Stimulated activated CD8-positive, alpha-beta memory T cell treated with anti-CD3 and anti-CD28 coated beads, Interleukin-15, amount 100 ng/mL, for 1 hour (primary cell): ENCODE measurements at regions not wholly inside any gene's neighbourhood (a gene's known extent, or its start where the extent isn't known, plus 50 kb on each side); places are given as distances from the start of the nearest gene placed in this dataset.

Source experiments
- DNase-seq: peaks from one replicate; pipeline ENCODE4 v3.0.0-alpha.2; 2020; ENCODE audit warnings: low read depth

DNA sequence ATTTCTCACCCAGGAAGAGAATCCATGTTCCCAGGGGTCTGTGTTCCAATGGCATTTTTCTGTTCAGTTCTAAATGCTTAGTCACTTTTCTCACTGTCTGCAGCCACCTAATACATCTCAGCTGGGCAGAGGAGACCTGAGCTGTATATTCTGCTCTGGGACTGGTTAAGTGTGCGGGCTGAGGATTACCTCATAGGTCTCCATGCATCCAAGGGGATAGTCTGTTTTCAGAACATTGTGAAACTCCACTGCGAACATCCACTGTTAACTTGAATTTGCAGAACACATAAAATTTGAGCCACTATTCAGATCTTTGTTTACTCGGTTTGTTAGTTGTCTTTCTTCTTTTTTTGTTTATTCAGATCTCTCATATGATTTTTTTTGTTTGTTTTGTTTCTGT is 947.1 kb downstream of the TFAP2A start:
- DNase-seq = no peak

DNA sequence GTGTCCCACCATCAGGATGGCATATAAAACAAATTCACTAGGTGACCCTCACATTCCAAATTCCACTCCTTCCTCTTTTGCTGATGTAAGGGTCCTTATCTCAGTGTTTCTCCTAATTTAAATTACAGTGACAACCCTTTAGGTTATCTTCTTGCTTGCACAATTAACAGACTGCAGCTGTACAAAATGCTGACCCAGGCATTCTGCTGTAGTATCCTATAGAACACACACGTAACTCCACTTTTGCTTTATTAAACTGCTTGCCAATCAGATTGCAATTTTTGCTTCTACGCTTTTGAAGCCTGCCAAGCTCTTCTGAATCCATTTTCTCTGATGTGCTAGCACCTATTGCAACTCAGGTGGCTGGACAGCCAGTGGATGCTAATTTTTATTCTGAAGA is 950.3 kb downstream of the TFAP2A start:
- DNase-seq = no peak

DNA sequence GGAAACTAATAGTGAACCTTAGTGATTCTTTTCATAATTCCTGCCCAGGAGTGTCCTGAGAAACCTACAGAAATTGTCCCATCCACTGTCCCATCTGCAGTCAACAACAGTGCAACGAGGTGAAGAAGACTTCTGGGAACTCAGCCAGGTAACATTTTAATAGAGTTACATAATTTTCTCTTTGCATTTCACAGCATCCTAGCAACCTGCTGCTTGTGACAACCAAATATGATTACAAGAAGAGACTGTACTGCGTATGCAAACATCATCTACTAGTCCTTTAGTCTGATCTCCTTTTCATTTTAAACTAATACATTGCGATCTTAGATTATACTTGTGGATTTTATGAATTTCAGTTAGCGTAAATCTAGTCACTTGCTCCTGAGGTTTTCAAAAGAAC is 951.6 kb downstream of the TFAP2A start:
- DNase-seq = no peak

DNA sequence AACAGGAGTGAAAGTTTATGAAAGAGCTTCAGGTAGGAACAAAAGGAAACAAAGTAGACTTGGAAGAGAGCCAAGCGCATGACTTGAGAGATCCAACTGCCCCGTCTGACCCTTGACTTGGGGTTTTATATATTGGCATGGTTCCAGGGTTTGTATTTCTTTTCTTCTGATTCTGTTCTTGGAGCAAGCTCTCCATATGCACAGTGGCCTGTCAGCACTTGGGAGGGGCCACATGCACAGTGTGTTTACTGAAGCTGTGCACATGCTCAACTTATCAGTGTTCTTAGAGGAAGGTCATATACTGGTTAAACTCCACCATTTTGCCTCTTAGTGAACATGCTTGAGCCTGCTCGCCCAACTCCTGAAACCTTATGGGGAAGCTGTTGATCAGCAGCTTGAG is 953.7 kb downstream of the TFAP2A start:
- DNase-seq = no peak

DNA sequence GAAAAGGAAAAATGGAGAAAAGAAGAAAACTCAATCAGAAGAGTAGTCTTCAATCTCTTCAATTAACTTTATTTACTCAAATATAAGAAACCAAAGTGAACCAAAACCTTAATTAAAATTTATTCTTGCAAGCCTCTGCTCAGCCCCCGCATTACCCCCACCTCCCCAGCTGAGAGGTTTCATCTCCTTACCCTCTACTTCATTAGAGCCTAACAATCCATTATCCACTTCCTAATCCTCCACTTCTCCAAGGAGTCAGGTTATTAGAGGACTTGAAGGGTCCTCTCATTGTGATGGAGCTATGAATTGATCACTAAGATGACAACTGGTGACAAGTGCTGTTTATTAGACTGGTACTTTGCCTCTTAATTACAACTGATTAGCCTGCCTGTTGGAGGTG is 956.5 kb downstream of the TFAP2A start:
- DNase-seq = no peak

DNA sequence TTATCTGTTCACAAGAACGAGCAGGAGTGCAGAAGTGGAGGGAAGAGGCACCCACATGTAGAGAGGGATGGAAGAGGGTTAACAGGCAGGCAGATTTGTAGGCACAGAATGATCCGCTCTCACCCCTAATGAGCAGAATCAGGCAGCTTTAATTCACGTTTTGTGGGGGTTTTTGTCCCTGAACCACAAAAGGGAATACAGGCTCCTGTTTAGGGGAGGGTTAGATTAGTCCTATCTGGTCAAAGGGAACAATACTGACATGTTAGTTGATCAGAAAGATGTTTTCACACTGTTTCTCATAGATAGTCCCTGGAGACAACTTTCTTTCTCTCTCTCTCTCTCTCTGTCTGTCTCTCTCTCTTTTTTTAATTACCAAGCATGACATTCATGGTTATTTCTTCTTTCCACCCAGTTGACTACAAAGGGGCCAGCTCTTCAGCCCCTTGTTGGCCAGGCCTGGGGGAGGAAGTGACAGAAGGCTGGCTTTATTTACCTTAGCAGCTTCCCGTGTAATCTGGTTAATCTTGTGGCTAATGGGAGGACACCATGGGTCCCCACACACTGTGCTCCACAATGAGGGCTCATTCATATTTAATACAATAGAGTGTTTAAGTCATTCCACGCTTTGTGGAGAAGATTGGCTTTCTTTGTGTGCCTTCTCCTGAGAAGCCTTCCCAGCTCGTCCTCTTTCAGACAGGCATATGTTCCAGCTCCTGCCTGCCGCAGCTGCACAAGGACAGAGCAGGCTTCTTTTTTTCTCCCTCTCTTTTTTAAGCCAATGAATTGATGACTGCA is 958.8 kb downstream of the TFAP2A start:
- DNase-seq = no peak

DNA sequence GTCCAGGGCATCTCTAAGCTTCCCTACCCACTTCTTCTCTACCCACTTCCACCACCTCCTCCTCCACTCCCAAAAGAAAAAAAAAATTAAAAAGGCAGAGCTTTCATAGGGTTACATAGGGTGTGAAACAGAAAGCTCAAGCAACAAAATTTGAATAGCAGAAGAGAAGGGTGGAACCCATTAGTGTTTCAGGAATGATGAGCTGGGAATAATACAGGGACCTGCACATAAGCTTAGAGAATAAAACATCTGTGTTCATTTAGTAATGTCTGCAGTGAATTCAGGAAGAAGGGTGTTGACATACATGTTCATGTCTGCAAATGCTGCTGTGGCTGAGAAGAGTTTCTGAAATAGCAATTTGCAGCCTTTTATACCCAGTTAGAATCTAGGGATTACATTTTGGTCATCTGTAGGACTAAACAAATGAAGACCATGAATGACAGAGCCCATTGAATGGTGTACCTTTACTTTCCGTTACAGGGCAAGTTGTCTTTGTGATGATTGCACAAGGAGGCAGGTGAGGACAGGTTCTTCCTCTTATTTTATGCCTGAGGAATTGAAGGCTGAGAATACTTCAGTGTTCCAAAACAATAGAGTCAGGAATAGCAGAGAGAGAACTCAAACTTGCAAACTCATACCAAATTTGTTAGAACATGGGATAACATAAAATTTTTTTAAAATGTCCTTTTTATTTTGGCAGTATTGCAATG is 975.1 kb downstream of the TFAP2A start:
- DNase-seq = no peak

DNA sequence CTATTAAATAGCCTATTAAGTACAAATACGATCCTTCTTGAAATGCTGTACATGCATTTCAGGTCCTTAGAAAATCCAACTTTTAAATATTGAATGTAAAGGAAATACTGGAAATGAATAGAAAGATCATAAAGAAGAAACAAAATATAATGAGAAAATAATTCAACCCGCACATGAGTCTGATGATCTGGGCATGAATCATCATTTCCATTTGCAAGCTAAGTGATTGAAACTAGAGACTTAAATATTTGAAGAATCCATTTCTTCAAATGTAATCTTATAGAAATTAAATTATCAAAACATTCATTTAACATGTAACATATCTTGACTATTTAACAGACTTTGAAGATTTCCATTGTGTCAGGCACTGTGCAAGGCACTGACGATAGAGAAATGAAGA is 977.0 kb downstream of the TFAP2A start:
- no peak for DNase-seq

DNA sequence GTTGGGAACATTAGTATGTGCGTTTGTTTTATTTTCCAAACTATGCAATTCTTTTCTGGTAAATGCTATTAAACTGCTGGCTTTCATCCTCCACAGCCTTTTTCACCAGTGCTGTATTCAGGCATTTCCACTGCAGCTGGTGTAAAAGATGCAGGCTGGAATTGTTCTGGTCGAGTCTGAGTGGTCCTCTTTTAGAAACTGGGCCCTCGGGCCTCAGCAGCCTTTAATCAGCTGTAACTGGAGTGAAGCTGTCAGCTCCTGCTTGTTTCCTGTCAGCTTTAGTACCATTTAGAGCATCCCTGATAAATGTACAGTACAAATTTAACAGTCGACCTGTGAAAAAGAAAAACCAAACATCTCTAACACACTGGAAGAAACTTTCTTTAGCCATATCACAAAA is 979.6 kb downstream of the TFAP2A start:
- no peak for DNase-seq

DNA sequence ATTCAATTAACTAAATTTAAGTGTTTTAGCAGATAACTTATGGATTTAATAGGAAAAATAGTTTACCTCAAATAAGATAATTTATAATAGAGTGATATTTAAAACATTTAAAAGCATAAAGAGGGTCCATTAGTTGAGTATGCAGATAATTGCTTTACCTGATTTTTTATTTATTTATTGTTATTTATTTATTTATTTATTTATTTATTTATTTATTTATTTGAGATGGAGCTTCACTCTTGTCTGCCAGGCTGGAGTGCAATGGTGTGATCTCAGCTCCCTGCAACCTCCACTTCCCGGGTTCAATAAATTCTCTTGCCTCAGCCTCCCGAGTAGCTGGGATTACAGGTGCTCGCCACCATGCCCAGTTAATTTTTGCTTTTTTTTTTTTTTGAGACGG is 982.9 kb downstream of the TFAP2A start:
- no peak for DNase-seq

DNA sequence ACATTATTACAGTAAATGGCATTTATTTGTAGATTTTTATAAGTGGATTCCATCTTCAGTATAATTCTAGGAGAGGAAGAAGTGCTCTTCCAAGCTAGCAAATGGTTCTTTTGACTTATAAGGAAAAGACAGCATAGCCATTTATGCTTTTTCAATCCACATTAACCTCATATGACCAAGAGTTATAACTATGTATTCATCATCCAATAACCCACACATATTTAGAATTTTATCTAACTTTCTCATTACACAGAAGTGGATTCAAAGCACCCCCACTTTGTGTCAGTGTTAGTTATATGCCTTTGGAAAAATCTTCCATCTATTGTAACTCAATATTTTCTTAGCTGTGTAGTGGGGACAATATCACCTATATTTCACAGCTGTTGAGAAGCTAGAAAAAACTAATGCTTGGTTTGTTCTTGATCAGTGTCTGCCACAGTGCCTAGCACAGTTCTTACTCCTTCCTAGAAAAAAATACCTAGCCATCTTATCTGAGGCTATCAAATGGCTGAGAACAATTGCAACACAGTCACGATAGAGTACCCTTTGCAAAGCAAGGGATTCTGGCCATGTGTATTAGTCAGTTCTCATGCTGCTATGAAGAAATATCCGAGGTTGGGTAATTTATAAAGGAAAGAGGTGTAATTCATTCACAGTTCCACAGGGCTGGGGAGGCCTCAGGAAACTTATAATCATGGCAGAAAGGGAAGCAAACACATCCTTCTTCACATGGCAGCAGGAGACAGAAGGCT is 986.3 kb downstream of the TFAP2A start:
- DNase-seq = no peak

DNA sequence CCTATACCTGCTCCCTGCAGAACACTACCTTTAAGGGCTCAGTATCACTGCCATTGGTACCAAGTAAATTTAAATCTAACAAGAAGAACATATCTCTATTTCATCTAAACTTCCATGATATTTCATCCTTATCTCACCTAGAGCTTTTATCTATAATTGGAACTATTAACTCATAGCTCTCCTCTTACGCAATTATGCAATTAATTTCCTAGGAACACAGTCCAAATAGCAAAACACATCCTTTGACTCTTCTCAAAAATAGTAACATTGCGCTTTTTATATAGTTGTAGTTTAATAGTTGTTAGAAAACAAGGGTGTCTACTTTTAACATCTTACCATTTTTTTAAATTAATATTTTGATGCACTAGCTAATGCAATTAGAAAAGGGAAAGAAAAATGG is 986.8 kb upstream of the SLC35B3 start:
- no peak for DNase-seq

DNA sequence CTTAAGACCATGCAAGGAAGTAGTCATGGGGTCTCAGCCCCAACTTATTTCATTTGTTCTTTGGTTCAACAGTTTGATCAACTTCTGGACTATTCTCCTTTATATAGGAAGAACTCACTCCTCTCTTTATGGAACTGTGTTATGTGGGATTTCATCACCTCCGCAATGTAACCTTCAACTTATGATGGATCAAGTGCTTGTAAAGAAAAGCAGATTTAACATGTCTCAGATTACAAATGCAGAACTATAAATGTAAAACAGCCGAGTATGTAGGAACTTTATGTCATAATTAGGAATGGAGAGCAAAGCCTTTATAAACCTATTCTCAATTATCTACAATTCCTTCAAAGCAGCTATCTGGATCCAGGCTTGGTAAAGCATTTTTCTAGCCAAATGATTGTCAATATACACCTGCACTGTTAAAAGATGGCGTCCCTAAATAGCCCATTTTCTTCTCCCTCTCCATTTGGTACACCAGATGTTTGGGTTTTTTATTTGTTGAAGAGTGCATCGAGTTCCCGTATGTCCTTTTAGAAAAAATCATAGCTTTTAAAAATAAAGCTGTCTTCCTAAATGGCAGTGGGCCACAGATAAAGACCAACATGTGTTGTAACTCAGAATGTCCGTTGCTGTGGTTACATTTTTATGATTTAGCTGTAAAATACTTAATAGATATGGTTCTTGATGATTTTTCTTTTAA is 985.1 kb upstream of the SLC35B3 start:
- no peak for DNase-seq

DNA sequence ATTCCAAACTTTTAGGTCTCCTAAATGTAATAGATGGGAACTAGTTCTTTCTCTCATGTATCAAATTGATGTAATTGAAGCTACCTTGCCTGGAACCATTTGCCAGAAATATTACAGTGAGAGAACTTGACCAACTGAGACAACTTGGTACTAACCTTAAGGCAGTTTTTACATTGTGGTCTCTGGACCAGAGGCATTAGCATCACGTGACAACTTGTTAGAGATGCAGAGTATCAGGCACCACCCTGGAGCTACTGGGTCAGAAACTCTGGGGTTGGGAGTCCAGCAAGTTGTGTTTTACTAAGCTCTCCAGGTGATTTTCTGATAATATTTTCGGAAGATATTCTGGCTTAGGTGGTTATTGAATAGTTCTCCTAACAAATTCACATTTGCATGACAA is 982.1 kb upstream of the SLC35B3 start:
- no peak for DNase-seq

DNA sequence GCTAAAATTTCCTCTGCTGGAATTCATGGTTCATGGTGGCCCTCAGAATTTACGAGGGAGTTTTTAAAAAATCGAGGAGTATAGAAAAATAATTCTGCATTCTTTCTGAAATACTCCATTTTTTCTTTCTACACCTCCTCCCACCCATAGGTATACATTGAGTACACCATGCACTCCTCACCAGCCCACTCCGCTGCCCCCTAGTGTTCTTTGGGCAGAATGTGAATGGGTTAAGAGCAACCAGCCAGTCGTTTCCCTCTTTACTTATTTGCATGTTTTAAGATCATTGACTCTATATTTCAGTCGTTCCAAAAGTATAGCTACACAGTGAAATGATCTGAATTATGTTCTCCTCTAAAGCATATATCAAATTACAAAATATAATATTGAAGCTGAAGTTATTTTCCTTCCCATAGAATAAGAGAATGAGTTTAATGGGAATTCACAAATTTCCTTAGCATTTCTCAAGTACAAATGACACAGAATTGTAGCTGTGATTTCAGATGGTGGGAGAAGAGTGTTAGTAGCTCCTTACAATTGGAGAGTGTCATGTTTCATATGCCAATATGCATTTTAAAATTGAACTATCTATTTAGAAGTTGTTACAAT is 977.7 kb upstream of the SLC35B3 start:
- no peak for DNase-seq

DNA sequence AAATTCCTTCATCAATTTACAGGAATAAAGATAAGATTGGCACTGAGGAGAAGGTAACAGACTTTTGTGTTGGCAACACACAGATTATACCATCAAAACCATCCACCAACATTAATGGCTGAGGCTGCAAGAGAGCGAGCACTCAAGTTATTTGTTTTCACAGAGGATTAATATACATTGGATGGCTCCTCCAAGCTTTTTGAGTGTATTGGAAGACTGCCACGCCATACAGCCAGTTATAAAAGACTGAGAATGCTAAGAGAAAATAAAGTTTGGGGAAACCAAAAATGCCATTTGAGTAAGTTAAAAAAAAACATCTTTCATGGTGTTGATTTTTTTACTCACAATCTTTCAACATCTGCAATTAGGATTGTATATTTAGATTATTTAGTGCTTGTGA is 973.8 kb upstream of the SLC35B3 start:
- no peak for DNase-seq

DNA sequence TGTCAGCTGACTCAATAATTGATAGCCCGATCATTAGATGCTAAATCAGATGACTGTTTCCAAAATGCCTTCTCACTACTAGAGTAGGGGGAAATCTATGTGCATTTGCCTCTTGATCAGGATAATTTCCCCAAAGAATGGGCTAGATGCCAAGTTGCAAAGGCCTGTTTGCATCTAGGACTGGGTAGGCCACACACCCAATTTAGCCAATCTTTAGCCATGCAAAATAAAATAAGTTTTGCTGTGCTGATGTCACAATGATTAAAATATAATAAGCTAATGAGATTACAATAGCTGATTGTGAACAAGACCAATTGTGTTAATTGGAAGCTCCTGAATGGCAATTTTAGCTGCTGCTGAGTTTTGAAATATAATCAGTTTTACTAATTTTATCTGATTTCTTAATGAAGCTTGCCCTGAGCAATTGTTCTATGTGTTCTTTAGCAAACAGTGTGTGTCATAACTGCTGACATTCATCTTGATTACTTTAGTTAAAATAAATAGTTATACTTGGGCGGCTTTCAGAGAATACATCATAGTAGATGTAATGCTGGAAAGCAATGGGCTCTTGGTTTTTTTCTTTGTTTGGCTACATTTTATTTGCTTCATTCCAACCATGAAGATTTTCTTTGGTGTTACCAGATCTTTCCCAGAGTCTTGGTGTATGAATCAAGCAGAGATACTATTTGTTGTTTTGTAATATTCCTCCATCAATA is 973.2 kb upstream of the SLC35B3 start:
- no peak for DNase-seq

DNA sequence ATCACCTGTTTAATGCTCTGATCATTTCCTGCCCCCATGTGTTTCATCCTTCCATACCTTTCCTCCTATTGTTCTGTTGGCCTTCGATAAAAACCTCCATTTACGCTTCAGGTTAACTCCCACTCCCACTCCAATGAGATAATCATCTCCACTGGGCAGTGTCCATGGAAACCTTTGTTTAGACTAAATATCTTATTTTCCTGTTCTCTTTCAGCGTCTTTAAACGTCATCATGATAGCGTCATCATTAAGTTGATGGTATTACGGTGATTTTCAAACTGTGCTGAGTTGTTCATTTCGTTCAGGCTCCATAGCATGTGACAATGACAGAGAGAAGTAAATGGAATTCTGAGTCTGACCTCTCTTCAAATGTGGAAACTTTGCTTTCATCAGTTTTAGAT is 970.5 kb upstream of the SLC35B3 start:
- DNase-seq = no peak

DNA sequence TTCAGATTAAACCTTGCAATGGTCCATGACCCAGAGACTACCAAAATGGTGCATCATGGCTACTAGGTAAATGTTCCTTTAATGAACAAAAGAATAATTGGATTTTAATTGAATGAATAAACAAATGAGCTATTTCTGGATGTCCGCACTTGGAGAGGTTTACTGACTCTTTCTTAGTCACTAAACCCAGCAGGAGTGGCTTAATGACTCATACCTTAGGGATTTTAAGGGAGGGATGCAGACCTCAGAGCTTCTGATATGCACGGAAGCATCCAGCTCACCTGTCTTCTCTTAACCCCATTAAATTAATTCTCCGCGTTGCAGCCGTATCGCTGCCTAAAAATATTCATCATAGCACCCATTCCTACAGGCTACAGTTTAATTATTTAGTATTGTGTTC is 970.0 kb upstream of the SLC35B3 start:
- no peak for DNase-seq

DNA sequence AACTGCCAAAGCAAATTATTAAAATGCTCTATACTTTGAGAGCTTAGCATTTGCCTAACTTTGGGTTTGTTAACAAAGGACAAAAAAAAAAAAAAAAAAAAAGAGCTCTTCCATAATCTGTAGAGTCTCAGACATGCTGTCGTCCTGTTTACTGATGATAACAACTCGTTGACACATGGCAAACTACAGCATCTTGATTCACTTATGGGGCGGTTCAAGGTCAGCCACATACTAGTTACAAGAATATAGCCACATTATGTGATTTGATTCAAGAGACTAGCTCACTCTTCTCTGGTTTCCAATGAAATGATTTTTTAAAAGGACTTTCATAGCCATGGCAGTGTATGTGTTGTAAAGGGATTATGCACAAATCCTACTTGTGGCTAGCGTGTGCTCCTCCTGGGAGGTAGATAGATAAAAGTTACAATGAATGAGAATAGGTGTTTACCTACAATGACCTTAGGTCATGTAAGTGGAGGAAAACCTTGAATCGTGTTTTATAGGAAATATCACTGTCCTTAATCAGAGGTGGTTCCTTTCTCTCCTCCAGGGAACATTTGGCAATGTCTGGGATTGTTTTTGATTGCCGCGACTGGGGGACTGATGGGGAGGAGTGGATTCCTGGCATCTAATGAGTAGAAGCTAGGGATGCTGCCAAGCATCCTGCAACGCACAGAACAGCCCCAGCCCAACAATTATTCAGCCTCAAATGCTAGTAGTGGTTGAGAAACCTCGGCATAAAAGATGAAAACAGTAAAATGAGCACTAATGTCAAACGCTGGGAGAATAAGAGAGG is 969.2 kb upstream of the SLC35B3 start:
- no peak for DNase-seq

DNA sequence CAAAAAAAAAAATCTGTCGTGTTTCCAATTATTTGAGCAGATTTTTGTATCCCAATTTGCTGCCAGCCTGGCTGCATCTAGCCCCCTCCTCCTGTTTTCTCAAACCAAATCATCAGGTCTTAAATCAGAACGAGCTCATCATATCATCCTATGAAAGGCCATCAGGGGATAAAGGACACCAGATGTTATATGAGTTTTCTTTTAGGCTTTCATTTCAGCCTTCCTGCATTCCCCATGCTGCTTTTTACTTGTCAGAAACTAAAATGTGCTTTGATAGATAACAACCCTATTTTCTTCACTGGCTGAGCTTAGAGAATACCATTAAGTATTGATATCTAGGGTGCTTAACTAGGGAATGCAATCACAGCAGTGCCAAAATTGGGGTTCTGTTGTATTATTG is 968.4 kb upstream of the SLC35B3 start:
- no peak for DNase-seq
